ENCODE measurements at regions not wholly inside any gene's neighbourhood (a gene's known extent, or its start where the extent isn't known, plus 50 kb on each side); places are given as distances from the start of the nearest gene placed in this dataset.

- peaks cover 6% of the 10 kb centered on the region for H3K4me1 Mint-ChIP-seq
- H3K36me3 Mint-ChIP-seq = no peaks in the 10 kb centered on the region
- peaks cover 43% of the 10 kb centered on the region for H3K27me3 Mint-ChIP-seq (ENCODE audit: low read depth)
- no peak overlapping the region for H3K4me3 Mint-ChIP-seq
- H3K27ac Mint-ChIP-seq = no peak overlapping the region
- DNase-seq (ENCODE audit: low spot score in 2 of 2, unreplicated experiment in 2 of 2) = no peak
- TF ChIP-seq CTCF (IDR thresholded peaks at IDR 0.05; ENCODE audit: unreplicated experiment) = no peak
- H3K9me3 Mint-ChIP-seq = no peaks in the 10 kb centered on the region
These were observed 208.7 kb upstream of the PLET1 start for GRCh38 chr11:112469376-112469775.

- no peak overlapping the region for H3K27ac Mint-ChIP-seq
These were observed 209.7 kb upstream of the PLET1 start for GRCh38 chr11:112470355-112470754.

DNA sequence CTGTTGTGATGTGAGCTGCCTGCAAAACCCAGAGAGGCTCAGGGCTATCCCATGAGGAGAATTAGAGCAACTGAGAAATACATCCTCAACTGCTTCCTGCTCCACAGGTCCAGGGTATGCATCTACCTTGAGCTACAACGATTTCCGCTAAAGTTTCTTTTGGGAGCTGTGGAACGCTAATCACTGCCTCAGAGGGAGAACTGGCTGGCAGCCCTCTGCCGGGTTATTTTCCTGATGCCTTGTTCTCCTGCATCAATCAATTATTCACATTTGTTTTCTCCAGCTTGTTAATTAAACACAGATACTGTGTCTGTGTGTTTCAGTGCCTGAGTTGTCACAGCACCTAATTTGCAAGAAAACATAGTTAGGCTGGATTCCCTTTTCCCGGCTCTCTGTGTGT, 211.1 kb upstream of the PLET1 start:
- Mint-ChIP-seq H3K9me3 (no peaks in the 10 kb centered on the region), H3K27ac (no peak overlapping the region), H3K4me1 (no peaks in the 10 kb centered on the region), H3K4me3 (no peak overlapping the region), H3K27me3 (ENCODE audit: low read depth) (peaks cover 62% of the 10 kb centered on the region), H3K36me3 (no peaks in the 10 kb centered on the region)
- TF ChIP-seq CTCF (IDR thresholded peaks at IDR 0.05; ENCODE audit: unreplicated experiment) = no peak
- no peak for DNase-seq (ENCODE audit: low spot score in 2 of 2, unreplicated experiment in 2 of 2)

More at GRCh38 chr11:112470355-112470754, 209.7 kb upstream of the PLET1 start:
- TF ChIP-seq CTCF (IDR thresholded peaks at IDR 0.05; ENCODE audit: unreplicated experiment) = no peak
- peaks cover 48% of the 10 kb centered on the region for H3K27me3 Mint-ChIP-seq (ENCODE audit: low read depth)
- no peaks in the 10 kb centered on the region for H3K36me3 Mint-ChIP-seq
- no peaks in the 10 kb centered on the region for H3K9me3 Mint-ChIP-seq
- no peak overlapping the region for H3K4me3 Mint-ChIP-seq
- H3K4me1 Mint-ChIP-seq = peaks cover 4% of the 10 kb centered on the region
- DNase-seq (ENCODE audit: low spot score in 2 of 2, unreplicated experiment in 2 of 2) = no peak

DNA sequence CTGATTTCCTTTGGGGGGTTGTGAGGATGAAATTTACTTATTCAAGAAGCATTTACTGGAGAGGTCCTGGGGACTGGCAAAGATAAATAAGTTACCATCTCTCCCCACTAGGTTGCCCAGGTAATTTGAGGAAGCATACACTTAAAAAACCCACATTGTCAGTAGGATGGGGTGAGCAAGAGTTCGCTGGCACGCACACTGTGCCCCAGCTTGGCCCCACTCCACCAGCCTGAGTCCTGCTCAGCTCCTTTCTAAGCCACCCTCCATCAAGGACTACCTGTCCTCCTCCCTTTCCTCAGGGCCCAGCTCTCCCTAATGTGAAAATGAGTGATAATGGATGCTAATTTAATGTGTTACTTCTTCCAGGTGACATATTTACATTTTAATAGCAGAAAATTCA, 216.5 kb upstream of the PLET1 start:
- H3K36me3 Mint-ChIP-seq = no peaks in the 10 kb centered on the region
- peaks cover 6% of the 10 kb centered on the region for H3K4me1 Mint-ChIP-seq
- no peak for TF ChIP-seq CTCF (IDR thresholded peaks at IDR 0.05; ENCODE audit: unreplicated experiment)
- H3K4me3 Mint-ChIP-seq = no peak overlapping the region
- peaks cover 78% of the 10 kb centered on the region for H3K27me3 Mint-ChIP-seq (ENCODE audit: low read depth)
- no peak for DNase-seq (ENCODE audit: low spot score in 2 of 2, unreplicated experiment in 2 of 2)
- H3K27ac Mint-ChIP-seq = no peak overlapping the region
- H3K9me3 Mint-ChIP-seq = no peaks in the 10 kb centered on the region

GRCh38 chr11:112477581-112478317, 217.1 kb upstream of the PLET1 start:
- Mint-ChIP-seq H3K36me3 (no peaks in the 10 kb centered on the region), H3K4me1 (peaks cover 6% of the 10 kb centered on the region), H3K27ac (no peak overlapping the region), H3K9me3 (no peaks in the 10 kb centered on the region), H3K4me3 (no peak overlapping the region), H3K27me3 (ENCODE audit: low read depth) (peaks cover 80% of the 10 kb centered on the region)
- DNase-seq (ENCODE audit: low spot score in 2 of 2, unreplicated experiment in 2 of 2) = no peak
- no peak for TF ChIP-seq CTCF (IDR thresholded peaks at IDR 0.05; ENCODE audit: unreplicated experiment)

Data from mesothelial cell of epicardium (in vitro differentiated cells).